ENCODE measurements at regions not wholly inside any gene's neighbourhood (a gene's known extent, or its start where the extent isn't known, plus 50 kb on each side); places are given as distances from the start of the nearest gene placed in this dataset.

GRCh38 chrX:113982766-113983165 is 601.1 kb upstream of the HTR2C start:
- Histone ChIP-seq H3K4me1 (no peaks in the 10 kb centered on the region), H3K27me3 (no peaks in the 10 kb centered on the region), H3K27ac (no peak overlapping the region), H3K9me3 (no peaks in the 10 kb centered on the region), H3K36me3 (replicated peaks in 1 of 2; ENCODE audit: insufficient read depth in 1 of 2, low read depth in 2 of 2) (no peaks in the 10 kb centered on the region), H3K4me3 (no peak overlapping the region)
- no peak for TF ChIP-seq CTCF (IDR thresholded peaks at IDR 0.05)
- no peak for TF ChIP-seq POLR2A (IDR thresholded peaks at IDR 0.05)
- 46 to 59% methylated on average over 4 of the region's 4 CpGs for WGBS, 2 donors
- ATAC-seq (no peak), DNase-seq (no peak)
- intact Hi-C loops (cut with DNase I) = no loop called here

- H3K4me3 ChIP-seq = no peak overlapping the region
- no peak for ATAC-seq
- no peak overlapping the region for H3K27ac ChIP-seq
- no peaks in the 10 kb centered on the region for H3K27me3 ChIP-seq
- TF ChIP-seq CTCF (IDR thresholded peaks at IDR 0.05) (no peak), POLR2A (IDR thresholded peaks at IDR 0.05) (no peak)
- no peak for DNase-seq
- H3K9me3 ChIP-seq = no peaks in the 10 kb centered on the region
- 53 to 64% methylated on average over 2 of the region's 2 CpGs for WGBS, 2 donors
- H3K4me1 ChIP-seq = no peaks in the 10 kb centered on the region
- intact Hi-C loops (cut with DNase I) = no loop called here
- no peaks in the 10 kb centered on the region for H3K36me3 ChIP-seq (replicated peaks in 1 of 2; ENCODE audit: insufficient read depth in 1 of 2, low read depth in 2 of 2)
Observed at GRCh38 chrX:113980953-113981352, 602.9 kb upstream of the HTR2C start.

GRCh38 chrX:113977887-113978286 is 606.0 kb upstream of the HTR2C start:
- Histone ChIP-seq H3K9me3 (no peaks in the 10 kb centered on the region), H3K4me3 (no peak overlapping the region), H3K27ac (no peak overlapping the region), H3K4me1 (no peaks in the 10 kb centered on the region), H3K27me3 (no peaks in the 10 kb centered on the region), H3K36me3 (replicated peaks in 1 of 2; ENCODE audit: insufficient read depth in 1 of 2, low read depth in 2 of 2) (no peaks in the 10 kb centered on the region)
- 50 to 70% methylated on average over 1 of the region's 1 CpG for WGBS, 2 donors
- no peak for ATAC-seq
- intact Hi-C loops (cut with DNase I) = no loop called here
- DNase-seq = no peak
- no peak for TF ChIP-seq POLR2A (IDR thresholded peaks at IDR 0.05)
- TF ChIP-seq CTCF (IDR thresholded peaks at IDR 0.05) = no peak

- Histone ChIP-seq H3K27ac (no peak overlapping the region), H3K4me3 (no peak overlapping the region), H3K27me3 (no peaks in the 10 kb centered on the region), H3K9me3 (no peaks in the 10 kb centered on the region), H3K36me3 (replicated peaks in 1 of 2; ENCODE audit: insufficient read depth in 1 of 2, low read depth in 2 of 2) (no peaks in the 10 kb centered on the region), H3K4me1 (no peaks in the 10 kb centered on the region)
- intact Hi-C loops (cut with DNase I) = no loop called here
- WGBS, 2 donors = 61 to 62% methylated on average over 2 of the region's 2 CpGs
- no peak for TF ChIP-seq POLR2A (IDR thresholded peaks at IDR 0.05)
- TF ChIP-seq CTCF (IDR thresholded peaks at IDR 0.05) = no peak
- DNase-seq = no peak
- no peak for ATAC-seq
Observed at GRCh38 chrX:113975441-113975840, 608.4 kb upstream of the HTR2C start.

- no peaks in the 10 kb centered on the region for H3K4me1 ChIP-seq
- ATAC-seq = no peak
- no peaks in the 10 kb centered on the region for H3K27me3 ChIP-seq
- no peaks in the 10 kb centered on the region for H3K9me3 ChIP-seq
- no peak overlapping the region for H3K27ac ChIP-seq
- H3K36me3 ChIP-seq (replicated peaks in 1 of 2; ENCODE audit: insufficient read depth in 1 of 2, low read depth in 2 of 2) = no peaks in the 10 kb centered on the region
- TF ChIP-seq CTCF (IDR thresholded peaks at IDR 0.05) (no peak), POLR2A (IDR thresholded peaks at IDR 0.05) (no peak)
- H3K4me3 ChIP-seq = no peak overlapping the region
- intact Hi-C loops (cut with DNase I) = no loop called here
- DNase-seq = no peak
Observed at GRCh38 chrX:113974881-113975280, 609.0 kb upstream of the HTR2C start.
